Activated CD4-positive, alpha-beta T cell treated with anti-CD3 and anti-CD28 coated beads for 36 hours (primary cell): ENCODE measurements at regions not wholly inside any gene's neighbourhood (a gene's known extent, or its start where the extent isn't known, plus 50 kb on each side); places are given as distances from the start of the nearest gene placed in this dataset.
"Not testable (repeated sequence)": the region's sequence is repeated elsewhere in the genome, so short reads cannot be mapped to it uniquely, and the experiment has no call there.

Experiments
- ATAC-seq: fragments of 200-7000 bp; cut with Tn5 transposase; one replicate; pipeline ENCODE4 v1.10.0; 2021; ENCODE audit warnings: mild to moderate bottlenecking, moderate library complexity
- CTCF ChIA-PET: fragments of 350-600 bp; sonication (Branson Sonifier 250); formaldehyde crosslinking; loops from one replicate; lab custom pipeline; 2021; ENCODE audit warnings: antibody characterized with exemption; lab: Charles Lee
- POLR2A ChIA-PET: fragments of 350-600 bp; sonication (Branson Sonifier 250); formaldehyde crosslinking; loops from one replicate; lab custom pipeline; 2021; ENCODE audit warnings: antibody characterized with exemption, inconsistent platforms; lab: Charles Lee
- DNase-seq: peaks from one replicate; pipeline ENCODE4 v3.0.0-alpha.2; 2020
- H3K27ac Mint-ChIP-seq: one replicate; pipeline ENCODE4 v1.8.0; 2021; ENCODE audit warnings: mixed read lengths
- H3K27me3 Mint-ChIP-seq: one replicate; pipeline ENCODE4 v1.8.0; 2021; ENCODE audit warnings: mixed read lengths
- H3K36me3 Mint-ChIP-seq: one replicate; pipeline ENCODE4 v1.8.0; 2021; ENCODE audit warnings: low read depth, mixed read lengths
- H3K4me1 Mint-ChIP-seq: one replicate; pipeline ENCODE4 v1.8.0; 2021; ENCODE audit warnings: mixed read lengths
- H3K4me3 Mint-ChIP-seq: one replicate; pipeline ENCODE4 v1.8.0; 2021; ENCODE audit warnings: mild to moderate bottlenecking, moderate library complexity, mixed read lengths
- H3K9me3 Mint-ChIP-seq: one replicate; pipeline ENCODE4 v1.8.0; 2021; ENCODE audit warnings: low read depth, mixed read lengths
- intact Hi-C, 2 experiments: fragments of 100-400 bp; cut with DNase I in 1 of 2; cut with micrococcal nuclease in 1 of 2; formaldehyde crosslinking; loops; one replicate each; pipeline versions ENCODE4 v1.14.2 to v1.15.1; 2022 to 2024; cut with DNase I, micrococcal nuclease

DNA sequence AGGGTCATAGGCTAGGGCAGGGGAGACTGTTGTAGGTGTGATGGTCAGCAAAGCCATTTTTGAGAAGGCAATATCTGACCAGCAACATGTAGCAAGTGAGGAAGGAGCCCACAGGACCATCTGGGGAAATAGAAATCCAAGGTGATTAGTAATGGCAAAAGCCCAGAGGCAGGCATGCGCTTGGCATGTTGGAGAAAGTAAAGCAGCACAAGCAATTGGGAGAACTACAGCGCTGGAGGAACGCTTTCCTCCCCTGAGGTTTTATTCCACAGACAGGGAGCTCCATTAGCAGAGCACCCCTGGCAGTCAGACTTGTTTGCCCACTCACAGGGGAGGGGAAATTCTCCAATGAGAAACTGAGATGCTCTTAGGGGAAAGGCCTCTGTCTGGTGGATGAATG lies 54.8 kb upstream of the FOXB2 start:
- no peaks in the 10 kb centered on the region for H3K9me3 Mint-ChIP-seq
- no peak for ATAC-seq
- no peak for DNase-seq
- ChIA-PET POLR2A (interaction anchor here (0.6 kb wide), 1 partner anchor 298 kb away, joined by 3 read pairs; no protein-coding TSS in a partner anchor), CTCF (no interaction called here)
- peaks cover 9% of the 10 kb centered on the region for H3K27me3 Mint-ChIP-seq
- intact Hi-C loops, result no loop called here
- no peak overlapping the region for H3K4me3 Mint-ChIP-seq
- no peak overlapping the region for H3K27ac Mint-ChIP-seq
- no peaks in the 10 kb centered on the region for H3K4me1 Mint-ChIP-seq
- no peaks in the 10 kb centered on the region for H3K36me3 Mint-ChIP-seq

DNA sequence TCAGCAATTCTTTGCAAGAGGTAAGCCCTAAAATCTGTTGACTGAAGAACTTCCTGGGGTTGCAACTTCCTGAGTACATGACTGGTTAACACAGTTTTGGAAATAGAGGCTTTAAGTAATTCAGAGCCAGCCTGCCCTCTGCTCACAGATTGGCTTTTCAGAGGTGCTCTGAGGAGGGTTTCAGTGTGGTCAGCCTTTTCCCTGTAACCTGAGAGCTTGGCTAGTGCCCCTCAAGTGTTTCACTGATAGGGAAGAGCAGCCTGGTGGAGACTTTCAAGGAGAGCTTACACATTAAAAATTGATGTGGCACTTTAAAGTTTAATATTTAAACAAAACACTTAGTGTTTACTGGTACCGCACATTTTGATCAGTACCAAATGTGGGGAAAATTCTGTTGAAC lies 56.7 kb upstream of the FOXB2 start:
- H3K36me3 Mint-ChIP-seq, result no peaks in the 10 kb centered on the region
- H3K4me3 Mint-ChIP-seq, result no peak overlapping the region
- intact Hi-C loops, result no loop called here
- ChIA-PET CTCF (no interaction called here), POLR2A (no interaction called here)
- no peaks in the 10 kb centered on the region for H3K9me3 Mint-ChIP-seq
- DNase-seq, result no peak
- H3K27me3 Mint-ChIP-seq, result peaks cover 7% of the 10 kb centered on the region
- H3K4me1 Mint-ChIP-seq, result no peaks in the 10 kb centered on the region
- H3K27ac Mint-ChIP-seq, result no peak overlapping the region
- ATAC-seq, result no peak

DNA sequence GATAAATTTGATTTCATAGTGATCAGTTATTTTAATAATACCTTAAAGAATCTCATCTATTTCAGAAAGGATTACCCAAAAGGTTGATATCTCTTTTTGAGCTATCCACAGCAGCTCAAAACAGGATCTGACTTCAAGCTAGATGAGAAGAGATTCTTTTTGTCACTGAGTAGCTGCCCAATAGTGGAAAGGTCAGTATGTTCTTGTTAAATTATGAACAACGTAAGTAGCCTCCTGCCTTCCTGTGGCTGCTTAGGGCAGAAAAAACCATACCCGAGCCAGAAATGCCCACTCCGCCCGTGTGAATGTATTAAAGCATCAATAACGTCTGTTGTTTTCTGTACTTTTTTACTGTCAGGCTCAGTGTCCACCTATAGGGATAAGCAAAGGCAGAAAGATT lies 51.3 kb upstream of the PRUNE2 start:
- peaks cover 4% of the 10 kb centered on the region for H3K27me3 Mint-ChIP-seq
- H3K9me3 Mint-ChIP-seq, result no peaks in the 10 kb centered on the region
- no peak for DNase-seq
- H3K4me3 Mint-ChIP-seq, result no peak overlapping the region
- ChIA-PET POLR2A (no interaction called here), CTCF (no interaction called here)
- no peaks in the 10 kb centered on the region for H3K4me1 Mint-ChIP-seq
- H3K36me3 Mint-ChIP-seq, result no peaks in the 10 kb centered on the region
- intact Hi-C loops, result no loop called here
- no peak overlapping the region for H3K27ac Mint-ChIP-seq
- no peak for ATAC-seq

DNA sequence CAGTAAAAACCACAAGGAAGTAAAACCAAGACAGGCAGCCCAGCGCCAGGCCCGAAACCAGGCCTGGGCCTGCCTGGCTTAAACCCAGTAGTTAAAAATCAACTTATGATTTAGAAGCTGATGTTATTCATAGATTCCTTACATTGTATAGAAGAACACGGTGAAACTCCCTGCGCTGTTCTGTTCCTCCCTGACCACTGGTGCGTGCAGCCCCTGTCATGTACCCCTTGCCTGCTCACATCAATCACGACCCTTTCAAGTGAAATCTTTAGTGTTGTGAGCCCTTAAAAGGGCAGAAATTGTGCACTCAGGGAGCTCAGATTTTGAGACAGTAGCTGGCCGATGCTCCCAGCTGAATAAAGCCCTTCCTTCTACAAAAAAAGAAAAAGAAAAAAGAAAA lies 50.5 kb upstream of the PRUNE2 start:
- H3K27me3 Mint-ChIP-seq, intact Hi-C loops, CTCF ChIA-PET, H3K36me3 Mint-ChIP-seq, H3K4me3 Mint-ChIP-seq, H3K4me1 Mint-ChIP-seq, ATAC-seq, H3K9me3 Mint-ChIP-seq, DNase-seq, POLR2A ChIA-PET, H3K27ac Mint-ChIP-seq: not testable (repeated sequence)
